ENCODE measurements at regions not wholly inside any gene's neighbourhood (a gene's known extent, or its start where the extent isn't known, plus 50 kb on each side); places are given as distances from the start of the nearest gene placed in this dataset.

DNA sequence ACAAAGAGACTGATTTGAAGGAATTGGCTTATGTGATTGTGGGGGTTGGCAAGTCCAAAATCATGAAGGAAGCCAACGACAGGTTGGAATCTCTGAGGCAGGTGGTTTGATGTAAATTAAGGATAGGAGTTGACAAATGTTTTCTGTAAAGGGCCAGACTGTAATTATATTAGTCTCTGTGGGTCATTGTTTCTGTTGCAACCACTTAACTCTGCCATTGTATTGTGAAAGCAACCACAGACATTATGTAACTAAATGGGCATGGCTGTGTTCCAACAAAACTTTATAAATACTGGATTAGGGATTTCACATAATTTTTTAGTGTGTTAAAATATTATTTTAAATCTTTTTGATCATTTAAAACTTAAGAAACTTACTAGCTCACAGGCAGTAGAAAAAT lies 199.2 kb upstream of the MYLIP start:
- H3K4me3 ChIP-seq: no peak overlapping the region
- H3K9me3 ChIP-seq: peaks cover 4 to 6% of the 10 kb centered on the region in 2 donors
- no peak for TF ChIP-seq POLR2AphosphoS5 (IDR thresholded peaks at IDR 0.05)
- no peaks in the 10 kb centered on the region for H3K27me3 ChIP-seq
- no peak for DNase-seq (ENCODE audit: low spot score in 2 of 2)
- no peaks in the 10 kb centered on the region for H3K4me1 ChIP-seq
- intact Hi-C loops (cut with DNase I; ENCODE audit: low total_unique reads): loop anchor here (5.0 to 10.0 kb wide), 2 partner anchors 673 to 695 kb away; no protein-coding TSS in a partner anchor
- H3K36me3 ChIP-seq: no peaks in the 10 kb centered on the region
- H3K27ac ChIP-seq: no peak overlapping the region

GRCh38 chr6:15927531-15928225 lies 201.2 kb upstream of the MYLIP start:
- no peaks in the 10 kb centered on the region for H3K4me1 ChIP-seq
- no peak for DNase-seq (ENCODE audit: low spot score in 2 of 2)
- intact Hi-C loops (cut with DNase I; ENCODE audit: low total_unique reads): loop anchor here (5.0 to 10.0 kb wide), 2 partner anchors 675 to 697 kb away; no protein-coding TSS in a partner anchor
- peaks cover 4 to 6% of the 10 kb centered on the region in 2 donors for H3K9me3 ChIP-seq
- no peaks in the 10 kb centered on the region for H3K36me3 ChIP-seq
- no peaks in the 10 kb centered on the region for H3K27me3 ChIP-seq
- no peak for TF ChIP-seq CTCF (IDR thresholded peaks at IDR 0.05)
- TF ChIP-seq POLR2A (IDR thresholded peaks at IDR 0.05): no peak
- TF ChIP-seq POLR2AphosphoS5 (IDR thresholded peaks at IDR 0.05): no peak
- H3K27ac ChIP-seq: no peak overlapping the region
- H3K4me3 ChIP-seq: no peak overlapping the region

GRCh38 chr6:15926256-15926655 lies 202.6 kb upstream of the MYLIP start:
- TF ChIP-seq POLR2A (IDR thresholded peaks at IDR 0.05): no peak
- no peak for TF ChIP-seq CTCF (IDR thresholded peaks at IDR 0.05)
- no peak for TF ChIP-seq POLR2AphosphoS5 (IDR thresholded peaks at IDR 0.05)
- H3K4me3 ChIP-seq: no peak overlapping the region
- intact Hi-C loops (cut with DNase I; ENCODE audit: low total_unique reads): loop anchor here (5.0 to 10.0 kb wide), 2 partner anchors 676 to 699 kb away; no protein-coding TSS in a partner anchor
- H3K36me3 ChIP-seq: no peaks in the 10 kb centered on the region
- DNase-seq (ENCODE audit: low spot score in 2 of 2): no peak
- no peaks in the 10 kb centered on the region for H3K4me1 ChIP-seq
- H3K9me3 ChIP-seq: peaks cover 4 to 6% of the 10 kb centered on the region in 2 donors
- no peaks in the 10 kb centered on the region for H3K27me3 ChIP-seq
- no peak overlapping the region for H3K27ac ChIP-seq

DNA sequence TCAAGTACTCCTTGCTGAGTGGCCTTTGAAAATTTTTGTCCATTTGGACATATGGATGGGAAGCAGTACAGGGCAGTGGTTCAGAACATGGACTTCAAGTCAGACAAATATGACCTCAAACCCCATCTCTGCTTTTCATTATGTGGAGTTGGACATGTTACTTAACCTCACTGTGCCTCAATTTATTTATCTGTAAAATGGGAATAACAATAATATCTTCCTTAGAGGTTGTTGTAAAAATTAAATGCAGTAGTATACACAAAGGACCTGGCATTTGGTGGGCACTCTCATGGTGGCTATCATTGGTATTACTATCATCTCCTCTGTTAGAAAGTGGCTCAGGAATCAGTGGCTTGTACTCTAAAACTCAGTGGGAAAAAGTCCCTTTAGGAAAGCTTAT lies 204.0 kb upstream of the MYLIP start:
- H3K4me3 ChIP-seq: no peak overlapping the region
- TF ChIP-seq POLR2AphosphoS5 (IDR thresholded peaks at IDR 0.05) (no peak), POLR2A (IDR thresholded peaks at IDR 0.05) (no peak), CTCF (IDR thresholded peaks at IDR 0.05) (no peak)

DNA sequence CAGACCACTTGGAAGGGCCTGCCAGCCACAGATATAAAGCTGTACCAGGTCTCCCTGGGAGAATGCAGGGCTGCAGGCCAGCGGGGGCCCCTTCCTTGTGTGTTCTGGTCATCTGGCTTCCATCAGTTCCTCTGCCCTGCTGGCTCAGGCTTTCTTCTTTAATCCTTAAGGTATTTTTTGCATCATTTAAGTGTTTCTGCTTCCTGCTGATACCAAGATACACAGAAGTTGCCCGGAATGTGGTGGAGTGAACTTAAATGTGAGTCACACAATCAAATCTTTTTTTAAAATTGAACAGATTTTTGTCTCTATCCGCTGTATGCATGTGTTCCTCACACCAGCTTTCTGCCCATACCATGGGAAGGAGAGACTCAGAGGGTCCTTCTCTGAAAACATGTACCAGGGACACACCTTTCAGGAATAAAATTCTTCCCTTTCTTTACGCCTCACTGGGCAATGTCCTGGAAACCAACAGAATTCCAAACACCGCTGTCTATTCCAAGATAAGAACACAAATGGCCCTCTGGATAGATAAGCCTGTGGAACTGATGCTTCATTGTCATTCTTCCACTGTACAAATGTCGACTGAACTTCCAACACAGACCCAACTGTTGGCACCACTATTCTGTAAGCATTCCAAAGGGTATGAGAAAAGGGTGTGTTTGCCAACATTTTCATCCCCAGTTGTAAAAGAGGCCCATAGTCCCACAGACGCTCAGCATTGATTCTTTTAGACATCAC lies 206.2 kb upstream of the MYLIP start:
- no peak for DNase-seq (ENCODE audit: low spot score in 2 of 2)
- H3K27ac ChIP-seq: no peak overlapping the region

More for the DNA sequence above, 204.0 kb upstream of the MYLIP start:
- no peak overlapping the region for H3K27ac ChIP-seq
- H3K27me3 ChIP-seq: no peaks in the 10 kb centered on the region
- H3K36me3 ChIP-seq: no peaks in the 10 kb centered on the region
- intact Hi-C loops (cut with DNase I; ENCODE audit: low total_unique reads): loop anchor here (5.0 to 10.0 kb wide), 2 partner anchors 677 to 700 kb away; no protein-coding TSS in a partner anchor
- no peak for DNase-seq (ENCODE audit: low spot score in 2 of 2)
- H3K4me1 ChIP-seq: no peaks in the 10 kb centered on the region
- H3K9me3 ChIP-seq: peaks cover 0 to 4% of the 10 kb centered on the region in 2 donors

More for the DNA sequence above, 206.2 kb upstream of the MYLIP start:
- Histone ChIP-seq H3K9me3 (no peaks in the 10 kb centered on the region), H3K4me1 (no peaks in the 10 kb centered on the region), H3K4me3 (no peak overlapping the region), H3K27me3 (no peaks in the 10 kb centered on the region), H3K36me3 (no peaks in the 10 kb centered on the region)
- no peak for TF ChIP-seq POLR2A (IDR thresholded peaks at IDR 0.05)
- TF ChIP-seq CTCF (IDR thresholded peaks at IDR 0.05): no peak
- intact Hi-C loops (cut with DNase I; ENCODE audit: low total_unique reads): loop anchor here (10.0 kb wide), 1 partner anchor 702 kb away; no protein-coding TSS in a partner anchor

All from breast epithelium (tissue), 4 donors.